Neural cell (in vitro differentiated cells): ENCODE measurements at regions not wholly inside any gene's neighbourhood (a gene's known extent, or its start where the extent isn't known, plus 50 kb on each side); places are given as distances from the start of the nearest gene placed in this dataset.

Experiments used
- EP300 ChIP-seq: fragments of 450-650 bp; conservative IDR thresholded peaks from 2 replicates; pipeline ENCODE4 v1.6.1; 2014; ENCODE audit warnings: antibody characterized with exemption, mild to moderate bottlenecking, moderate library complexity; ENCODE audit not compliant: poor library complexity, severe bottlenecking
- EZH2 ChIP-seq: fragments of 200-600, 300-800 bp; shearing (Covaris generic), sonication (generic); IDR thresholded peaks from 2 replicates; pipeline ENCODE4 v1.6.1; 2014; ENCODE audit warnings: antibody characterized with exemption, low read length, borderline replicate concordance, mild to moderate bottlenecking; ENCODE audit not compliant: insufficient read depth, poor library complexity, severe bottlenecking
- REST ChIP-seq: IDR thresholded peaks from 2 replicates; pipeline ENCODE4 v1.6.1; 2012; ENCODE audit warnings: borderline replicate concordance
- SMC3 ChIP-seq: fragments of 450-650 bp; conservative IDR thresholded peaks from 2 replicates; pipeline ENCODE4 v1.6.1; 2014; ENCODE audit warnings: antibody characterized with exemption, mild to moderate bottlenecking, moderate library complexity; ENCODE audit not compliant: poor library complexity
- TF ChIP-seq, protein P1 (sequence below): fragments of 450-650 bp; IDR thresholded peaks from 2 replicates; pipeline ENCODE4 v1.5.1; 2014; ENCODE audit warnings: antibody characterized with exemption, mild to moderate bottlenecking, moderate library complexity; ENCODE audit not compliant: poor library complexity, severe bottlenecking

GRCh38 chr15:69535998-69536397, 83.4 kb downstream of the RPLP1 start:
- no peak for TF ChIP-seq REST
- TF ChIP-seq, protein P1, sequence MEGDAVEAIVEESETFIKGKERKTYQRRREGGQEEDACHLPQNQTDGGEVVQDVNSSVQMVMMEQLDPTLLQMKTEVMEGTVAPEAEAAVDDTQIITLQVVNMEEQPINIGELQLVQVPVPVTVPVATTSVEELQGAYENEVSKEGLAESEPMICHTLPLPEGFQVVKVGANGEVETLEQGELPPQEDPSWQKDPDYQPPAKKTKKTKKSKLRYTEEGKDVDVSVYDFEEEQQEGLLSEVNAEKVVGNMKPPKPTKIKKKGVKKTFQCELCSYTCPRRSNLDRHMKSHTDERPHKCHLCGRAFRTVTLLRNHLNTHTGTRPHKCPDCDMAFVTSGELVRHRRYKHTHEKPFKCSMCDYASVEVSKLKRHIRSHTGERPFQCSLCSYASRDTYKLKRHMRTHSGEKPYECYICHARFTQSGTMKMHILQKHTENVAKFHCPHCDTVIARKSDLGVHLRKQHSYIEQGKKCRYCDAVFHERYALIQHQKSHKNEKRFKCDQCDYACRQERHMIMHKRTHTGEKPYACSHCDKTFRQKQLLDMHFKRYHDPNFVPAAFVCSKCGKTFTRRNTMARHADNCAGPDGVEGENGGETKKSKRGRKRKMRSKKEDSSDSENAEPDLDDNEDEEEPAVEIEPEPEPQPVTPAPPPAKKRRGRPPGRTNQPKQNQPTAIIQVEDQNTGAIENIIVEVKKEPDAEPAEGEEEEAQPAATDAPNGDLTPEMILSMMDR, result no peak
- TF ChIP-seq EZH2, result no peak
- no peak for TF ChIP-seq EP300
- TF ChIP-seq SMC3, result no peak
